ENCODE measurements at regions not wholly inside any gene's neighbourhood (a gene's known extent, or its start where the extent isn't known, plus 50 kb on each side); places are given as distances from the start of the nearest gene placed in this dataset.

- Histone ChIP-seq H3K4me3 (replicated peaks in 1 of 3; ENCODE audit: insufficient read depth in 1 of 3, low read depth in 1 of 3, low read length in 3 of 3) (no peak overlapping the region), H3K27ac (ENCODE audit: insufficient read depth, low read depth, low read length) (no peak overlapping the region), H3K4me2 (ENCODE audit: insufficient read depth, low read length) (no peak overlapping the region), H3K9ac (replicated peaks; ENCODE audit: extremely low read depth, insufficient read depth, low read length) (no peak overlapping the region), H2AFZ (ENCODE audit: low read depth, low read length) (no peak overlapping the region), H3K9me3 (replicated peaks; ENCODE audit: control insufficient read depth, insufficient read depth, low read length) (peaks cover 5% of the 10 kb centered on the region), H3K27me3 (ENCODE audit: control insufficient read depth in 2 of 2, insufficient read depth in 2 of 2, low read length in 2 of 2) (no peaks in the 10 kb centered on the region), H3K79me2 (ENCODE audit: control insufficient read depth, insufficient read depth, low read length) (no peaks in the 10 kb centered on the region), H3K4me1 (ENCODE audit: control insufficient read depth, extremely low read depth, insufficient read depth, low read length) (no peaks in the 10 kb centered on the region), H3K36me3 (ENCODE audit: control insufficient read depth in 2 of 2, extremely low read depth in 1 of 2, insufficient read depth in 2 of 2, low read length in 2 of 2) (no peaks in the 10 kb centered on the region), H3K9me1 (replicated peaks; ENCODE audit: control insufficient read depth, extremely low read depth, insufficient read depth, low read length) (no peaks in the 10 kb centered on the region), H4K20me1 (replicated peaks; ENCODE audit: control insufficient read depth, extremely low read depth, insufficient read depth, low read length) (no peaks in the 10 kb centered on the region)
- TF ChIP-seq POLR2AphosphoS5 (IDR thresholded peaks at IDR 0.05; ENCODE audit: insufficient read depth, low read depth, low read length) (no peak), POLR2A (IDR thresholded peaks at IDR 0.05; ENCODE audit: low read depth, low read length) (no peak), GATA2 (IDR thresholded peaks at IDR 0.05; ENCODE audit: insufficient read depth, insufficient read length, low read depth, low read length) (no peak), MYC (IDR thresholded peaks at IDR 0.05; ENCODE audit: low read depth, low read length) (no peak), JUN (IDR thresholded peaks at IDR 0.05; ENCODE audit: borderline replicate concordance, insufficient read depth, insufficient read length, low read depth) (no peak), EZH2 (IDR thresholded peaks at IDR 0.05; ENCODE audit: borderline replicate concordance, low read depth, low read length, severe bottlenecking) (no peak), CTCF (IDR thresholded peaks at IDR 0.05; ENCODE audit: extremely low read depth in 1 of 2, insufficient read depth in 1 of 2, low read depth in 1 of 2, low read length in 2 of 2) (no peak), MAX (IDR thresholded peaks at IDR 0.05; ENCODE audit: insufficient read depth, insufficient read length) (no peak), FOS (IDR thresholded peaks at IDR 0.05; ENCODE audit: borderline replicate concordance, insufficient read depth, low read length) (no peak)
- dilution Hi-C loops (cut with MboI; ENCODE audit: extremely low pct_ligation_motif_present, low sequenced_read_pairs) (no loop called here), intact Hi-C loops (cut with micrococcal nuclease) (no loop called here)
- CTCF ChIA-PET = no interaction called here
- no peak for FAIRE-seq
- BruUV-seq (replicated peaks) = no TSS peak
- POLR2A ChIA-PET = no interaction called here
- DNase-seq (ENCODE audit: low read depth, low spot score) = no peak
Observed at GRCh38 chr2:14558335-14558919, 74.1 kb upstream of the LRATD1 start.

Measured in endothelial cell of umbilical vein (primary cell).